GM12864 (cell line): ENCODE measurements at regions not wholly inside any gene's neighbourhood (a gene's known extent, or its start where the extent isn't known, plus 50 kb on each side); places are given as distances from the start of the nearest gene placed in this dataset.
A peak's percentile ranks its signal among the peaks of the same experiment; 100 is the strongest.

Experiments
- DNase-seq: peaks from one replicate; pipeline ENCODE4 v3.0.0-alpha.2; 2011; ENCODE audit warnings: low read depth
- H3K4me3 ChIP-seq: 2 replicates; pipeline ENCODE4 v1.5.1; 2011; ENCODE audit warnings: mild to moderate bottlenecking, low read depth, low read length, control low read depth
- TF ChIP-seq, protein P1 (sequence below): IDR thresholded peaks from 2 replicates; pipeline ENCODE4 v1.5.1; 2011; ENCODE audit warnings: low read depth, mild to moderate bottlenecking, moderate library complexity, low read length, control low read depth, inconsistent platforms; ENCODE audit errors: missing control alignments

DNA sequence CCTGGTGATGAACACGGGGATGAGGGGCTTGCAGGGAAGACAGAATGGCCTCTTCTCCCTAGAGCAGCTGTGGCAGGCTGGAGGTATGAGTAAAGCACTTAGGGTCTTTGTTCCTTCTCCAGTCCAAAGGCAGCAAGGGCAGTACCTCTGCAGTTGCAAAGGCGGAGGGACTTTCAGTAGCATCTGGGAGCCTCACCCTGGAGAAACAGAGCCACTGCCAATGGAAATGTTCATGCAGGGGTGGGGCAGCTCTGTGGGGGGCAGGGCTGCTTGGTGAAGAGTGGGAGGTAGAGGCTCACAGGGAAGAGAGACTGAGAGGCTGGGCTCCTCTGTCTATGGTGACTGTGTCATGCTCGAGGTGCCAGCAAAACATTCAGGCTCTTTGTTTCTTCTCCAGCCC, 344.1 kb upstream of the CHAC2 start:
- no peak overlapping the region for H3K4me3 ChIP-seq
- TF ChIP-seq, protein P1, sequence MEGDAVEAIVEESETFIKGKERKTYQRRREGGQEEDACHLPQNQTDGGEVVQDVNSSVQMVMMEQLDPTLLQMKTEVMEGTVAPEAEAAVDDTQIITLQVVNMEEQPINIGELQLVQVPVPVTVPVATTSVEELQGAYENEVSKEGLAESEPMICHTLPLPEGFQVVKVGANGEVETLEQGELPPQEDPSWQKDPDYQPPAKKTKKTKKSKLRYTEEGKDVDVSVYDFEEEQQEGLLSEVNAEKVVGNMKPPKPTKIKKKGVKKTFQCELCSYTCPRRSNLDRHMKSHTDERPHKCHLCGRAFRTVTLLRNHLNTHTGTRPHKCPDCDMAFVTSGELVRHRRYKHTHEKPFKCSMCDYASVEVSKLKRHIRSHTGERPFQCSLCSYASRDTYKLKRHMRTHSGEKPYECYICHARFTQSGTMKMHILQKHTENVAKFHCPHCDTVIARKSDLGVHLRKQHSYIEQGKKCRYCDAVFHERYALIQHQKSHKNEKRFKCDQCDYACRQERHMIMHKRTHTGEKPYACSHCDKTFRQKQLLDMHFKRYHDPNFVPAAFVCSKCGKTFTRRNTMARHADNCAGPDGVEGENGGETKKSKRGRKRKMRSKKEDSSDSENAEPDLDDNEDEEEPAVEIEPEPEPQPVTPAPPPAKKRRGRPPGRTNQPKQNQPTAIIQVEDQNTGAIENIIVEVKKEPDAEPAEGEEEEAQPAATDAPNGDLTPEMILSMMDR, result no peak
- DNase-seq, result no peak

DNA sequence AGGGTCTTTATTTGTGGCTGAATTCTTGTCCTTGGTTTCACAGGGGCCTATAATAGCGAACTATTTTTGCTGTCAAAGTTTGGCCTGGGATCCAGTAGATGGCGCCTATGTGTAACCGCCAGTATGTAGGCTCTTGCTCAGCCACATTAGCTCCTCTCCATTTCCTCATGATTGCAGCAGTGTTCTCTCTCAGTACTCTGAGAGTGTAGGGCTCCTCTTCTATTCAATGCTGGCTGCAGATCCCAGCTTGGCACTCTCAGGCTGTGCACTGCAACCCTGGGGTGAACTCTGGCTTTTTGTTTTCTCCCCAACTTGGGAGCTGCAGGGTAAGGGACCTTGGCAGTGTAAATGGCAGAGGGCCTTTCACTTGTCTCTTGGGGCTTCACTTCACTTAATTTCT, 344.6 kb upstream of the CHAC2 start:
- no peak overlapping the region for H3K4me3 ChIP-seq
- DNase-seq, result peak; percentile 12
- TF ChIP-seq, protein P1, result peak; percentile 73

DNA sequence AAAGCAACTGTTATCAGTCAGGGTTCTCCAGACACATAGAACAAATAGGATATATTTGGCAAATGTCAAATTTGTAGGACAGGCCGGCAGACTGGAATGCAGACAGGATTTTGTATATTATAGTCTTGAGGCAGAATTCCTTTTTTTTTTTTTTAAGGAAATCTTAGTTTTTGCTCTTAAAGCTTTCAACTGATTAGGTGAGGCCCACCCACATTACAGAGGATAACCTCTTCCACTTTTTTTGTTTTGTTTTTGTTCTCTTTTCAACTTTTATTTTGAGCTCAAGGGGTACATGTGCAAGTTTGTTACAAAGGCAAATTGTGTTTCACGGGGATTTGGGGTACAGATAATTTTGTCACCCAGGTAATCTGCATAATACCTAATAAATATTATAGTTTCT, 350.2 kb upstream of the CHAC2 start:
- no peak overlapping the region for H3K4me3 ChIP-seq
- TF ChIP-seq, protein P1, result no peak
- DNase-seq, result no peak

DNA sequence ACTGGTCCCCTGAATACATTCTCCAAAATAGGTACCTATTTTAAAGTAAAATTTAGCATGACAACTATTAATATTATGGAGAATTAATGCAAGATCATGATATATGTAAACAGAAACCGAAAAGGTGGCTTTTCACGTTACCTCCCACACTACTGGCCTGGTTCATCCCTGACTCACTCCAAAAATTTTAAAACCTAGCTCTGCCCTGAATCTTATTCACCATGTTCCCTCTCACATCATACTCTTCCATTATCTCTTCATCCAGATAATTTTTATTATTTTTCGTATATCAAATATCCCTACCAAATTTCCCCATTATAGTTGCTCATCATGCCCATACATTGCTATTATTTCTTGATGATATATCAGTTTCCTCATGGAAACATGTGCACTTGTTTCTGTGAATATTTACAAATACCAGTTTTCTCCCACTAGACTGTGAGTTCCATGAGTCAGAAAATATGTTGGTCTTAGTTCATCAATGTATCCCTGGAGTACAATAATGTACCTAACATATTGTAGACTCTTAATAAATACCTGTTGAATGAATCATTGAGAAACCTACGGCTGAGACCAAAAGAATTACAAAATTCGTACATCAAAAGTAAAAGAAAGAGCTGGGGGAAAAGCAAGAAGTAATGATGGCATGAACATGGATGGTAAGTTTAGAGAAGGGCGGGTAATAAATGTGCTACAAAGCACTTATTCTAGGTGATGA, 360.1 kb upstream of the CHAC2 start:
- TF ChIP-seq, protein P1, result no peak
- no peak for DNase-seq
- no peak overlapping the region for H3K4me3 ChIP-seq

DNA sequence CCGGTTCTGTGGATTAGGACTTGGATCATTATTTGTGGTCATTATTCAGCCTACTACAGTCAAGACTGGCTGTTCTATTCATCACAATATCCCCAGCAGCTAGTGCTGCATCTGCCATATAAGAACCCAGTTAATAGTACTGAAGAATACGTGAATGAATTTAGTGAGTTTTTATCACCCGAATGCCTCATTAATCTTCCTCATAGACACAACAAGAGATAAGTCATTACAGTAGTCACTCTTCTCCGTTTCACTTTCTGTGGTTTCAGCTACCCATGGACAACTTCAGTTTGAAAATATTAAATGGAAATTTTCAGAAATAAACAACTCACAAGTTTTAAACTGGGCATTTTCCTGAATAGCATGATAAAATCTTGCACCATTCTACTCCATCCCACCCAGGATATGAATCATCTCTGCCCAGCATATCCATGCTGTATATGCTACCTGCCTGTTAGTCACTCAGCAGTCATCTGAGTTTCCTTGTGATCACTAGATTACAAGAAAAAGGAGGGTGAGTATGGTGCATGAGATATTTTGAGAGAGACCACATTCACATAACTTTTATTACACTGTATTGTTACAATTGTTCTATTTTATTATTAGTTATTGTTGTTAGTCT, 363.7 kb upstream of the CHAC2 start:
- H3K4me3 ChIP-seq, result no peak overlapping the region
- TF ChIP-seq, protein P1, result no peak
- no peak for DNase-seq

DNA sequence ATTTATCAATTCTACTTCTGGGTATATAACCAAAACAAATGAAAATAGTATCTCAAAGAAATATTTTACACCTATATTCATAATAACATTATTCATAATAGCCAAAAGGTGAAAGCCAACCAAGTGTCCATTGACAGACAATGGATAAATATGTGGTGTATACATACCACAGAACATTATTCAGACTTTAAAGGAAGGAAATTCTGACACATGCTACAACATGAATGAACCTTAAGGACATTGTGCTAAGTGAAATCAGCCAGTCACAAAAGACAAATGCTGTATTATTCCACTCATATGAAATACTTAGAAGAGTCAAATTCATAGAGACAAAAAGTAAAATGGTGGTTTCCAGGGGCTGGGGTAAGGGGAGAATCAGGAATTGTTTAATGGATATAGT, 370.5 kb upstream of the CHAC2 start:
- TF ChIP-seq, protein P1, result no peak
- H3K4me3 ChIP-seq, result no peak overlapping the region
- no peak for DNase-seq

DNA sequence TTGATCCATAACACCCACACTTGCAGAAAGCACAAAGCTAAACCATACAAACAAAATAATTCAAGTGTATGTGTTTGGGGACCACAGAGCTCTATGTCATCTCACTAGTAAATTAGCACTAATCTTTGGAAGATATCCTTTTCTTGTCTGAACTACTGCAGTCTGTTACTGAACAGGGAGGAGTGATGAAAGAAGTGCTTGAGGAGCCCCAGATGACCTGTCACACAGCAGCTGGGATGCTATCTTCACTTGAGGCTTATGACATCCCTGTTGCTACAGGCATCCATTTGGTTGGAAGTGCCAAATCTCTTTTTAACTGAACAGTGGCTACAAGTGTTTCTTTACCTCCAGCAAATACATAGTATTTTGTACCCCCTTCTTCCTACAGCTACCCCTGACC, 386.3 kb upstream of the CHAC2 start:
- TF ChIP-seq, protein P1, result no peak
- no peak for DNase-seq
- H3K4me3 ChIP-seq, result no peak overlapping the region
